ENCODE measurements at regions not wholly inside any gene's neighbourhood (a gene's known extent, or its start where the extent isn't known, plus 50 kb on each side); places are given as distances from the start of the nearest gene placed in this dataset.

- no peak for DNase-seq
Measured at GRCh38 chrX:125005863-125006262, 313.8 kb upstream of the TEX13C start.

GRCh38 chrX:125006704-125007103 lies 313.0 kb upstream of the TEX13C start:
- DNase-seq = no peak

DNA sequence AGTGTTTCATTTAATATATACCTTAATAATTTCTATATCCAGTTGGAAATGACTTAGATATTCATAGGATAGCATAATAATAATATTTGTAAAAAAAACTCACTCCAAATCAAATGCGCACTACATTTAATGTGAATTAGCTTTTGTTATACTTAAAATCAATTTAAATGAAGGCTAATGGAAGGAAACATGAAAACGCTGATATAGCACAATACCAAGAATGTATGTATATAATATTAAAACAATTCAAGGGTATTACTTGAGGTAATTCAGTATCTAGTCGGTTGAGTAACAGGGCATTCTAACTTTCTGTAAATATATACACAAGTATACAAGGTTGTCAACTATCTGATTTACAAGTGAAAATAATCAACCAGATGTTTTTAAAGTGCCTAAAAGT lies 307.1 kb upstream of the TEX13C start:
- DNase-seq = no peak

DNA sequence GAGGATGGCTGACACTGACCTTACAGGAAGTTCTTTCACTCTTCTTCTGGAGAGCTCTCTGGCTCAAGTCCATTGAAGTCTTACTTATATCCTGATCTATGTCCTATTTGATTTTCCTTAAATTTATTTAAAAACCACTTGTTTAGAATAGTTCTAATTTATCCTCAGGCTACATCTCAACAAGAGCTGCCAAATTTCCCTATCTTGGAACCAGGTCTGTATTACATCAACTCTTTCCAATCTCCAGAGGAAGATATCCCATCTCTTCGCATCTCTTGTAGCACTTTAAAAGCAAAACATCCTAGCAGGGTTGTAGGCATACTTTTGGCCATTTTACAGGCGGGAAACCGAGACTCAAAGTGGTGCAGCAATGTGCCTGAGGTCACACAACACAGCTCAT lies 290.5 kb upstream of the TEX13C start:
- DNase-seq = no peak

Data from suppressor macrophage (primary cell).